ENCODE measurements at regions not wholly inside any gene's neighbourhood (a gene's known extent, or its start where the extent isn't known, plus 50 kb on each side); places are given as distances from the start of the nearest gene placed in this dataset.
"Not testable (repeated sequence)": the region's sequence is repeated elsewhere in the genome, so short reads cannot be mapped to it uniquely, and the experiment has no call there.

GRCh38 chr7:46932676-46933424 lies 649.1 kb downstream of the TNS3 start:
- DNase-seq = no peak

GRCh38 chr7:46932306-46932675 lies 649.6 kb downstream of the TNS3 start:
- no peak for DNase-seq

GRCh38 chr7:46930366-46930765 lies 651.5 kb downstream of the TNS3 start:
- DNase-seq = no peak

GRCh38 chr7:46929359-46929758 lies 652.6 kb downstream of the TNS3 start:
- DNase-seq = no peak

- no peak for DNase-seq
These were observed 653.2 kb downstream of the TNS3 start for GRCh38 chr7:46928719-46929118.

GRCh38 chr7:46927131-46927810 lies 654.6 kb downstream of the TNS3 start:
- no peak for DNase-seq

- no peak for DNase-seq
These were observed 665.3 kb downstream of the TNS3 start for GRCh38 chr7:46916581-46916980.

- DNase-seq = no peak
These were observed 669.2 kb downstream of the TNS3 start for GRCh38 chr7:46912692-46913091.

GRCh38 chr7:46909601-46910051 lies 672.3 kb downstream of the TNS3 start:
- DNase-seq = no peak

- no peak for DNase-seq
These were observed 673.1 kb downstream of the TNS3 start for GRCh38 chr7:46908770-46909169.

- not testable (repeated sequence) for DNase-seq
These were observed 677.4 kb downstream of the TNS3 start for GRCh38 chr7:46904523-46904922.

GRCh38 chr7:46902463-46902862 lies 679.4 kb downstream of the TNS3 start:
- DNase-seq = no peak

- no peak for DNase-seq
These were observed 681.3 kb downstream of the TNS3 start for GRCh38 chr7:46900312-46901263.

- DNase-seq = no peak
These were observed 684.5 kb downstream of the TNS3 start for GRCh38 chr7:46897381-46897780.

- no peak for DNase-seq
These were observed 695.1 kb downstream of the TNS3 start for GRCh38 chr7:46886669-46887374.

- no peak for DNase-seq
These were observed 696.7 kb downstream of the TNS3 start for GRCh38 chr7:46885167-46885566.

GRCh38 chr7:46881507-46882127 lies 700.3 kb downstream of the TNS3 start:
- DNase-seq = no peak

- DNase-seq = no peak
These were observed 701.3 kb downstream of the TNS3 start for GRCh38 chr7:46880508-46881196.

- DNase-seq = no peak
These were observed 702.1 kb downstream of the TNS3 start for GRCh38 chr7:46879783-46880182.

- DNase-seq = no peak
These were observed 710.4 kb downstream of the TNS3 start for GRCh38 chr7:46871516-46871915.

GRCh38 chr7:46864716-46865115 lies 717.2 kb downstream of the TNS3 start:
- no peak for DNase-seq

All from effector CD8-positive, alpha-beta T cell (primary cell).